ENCODE measurements at regions not wholly inside any gene's neighbourhood (a gene's known extent, or its start where the extent isn't known, plus 50 kb on each side); places are given as distances from the start of the nearest gene placed in this dataset.
A peak's percentile ranks its signal among the peaks of the same experiment; 100 is the strongest.

DNA sequence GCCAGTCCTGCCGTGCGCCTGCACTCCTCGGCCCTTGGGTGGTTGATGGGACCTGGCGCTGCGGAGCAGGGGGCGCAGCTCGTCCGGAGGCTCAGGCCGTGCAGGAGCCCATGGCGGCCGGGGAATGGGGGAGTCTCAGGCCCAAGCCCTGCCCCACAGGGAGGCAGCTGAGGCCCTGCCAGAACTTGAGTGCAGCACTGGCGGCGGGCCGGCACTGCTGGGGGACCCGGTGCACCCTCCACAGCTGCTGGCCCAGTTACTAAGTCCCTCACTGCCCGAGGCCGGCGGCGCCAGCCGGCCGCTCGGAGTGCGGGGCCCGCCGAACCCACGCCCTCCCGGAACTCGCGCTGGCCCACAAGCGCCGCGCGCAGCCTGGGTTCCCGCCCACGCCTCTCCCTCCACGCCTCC is 190.9 kb upstream of the MME start:
- no peak for DNase-seq (ENCODE audit: low read depth)
- TF ChIP-seq, protein P1, sequence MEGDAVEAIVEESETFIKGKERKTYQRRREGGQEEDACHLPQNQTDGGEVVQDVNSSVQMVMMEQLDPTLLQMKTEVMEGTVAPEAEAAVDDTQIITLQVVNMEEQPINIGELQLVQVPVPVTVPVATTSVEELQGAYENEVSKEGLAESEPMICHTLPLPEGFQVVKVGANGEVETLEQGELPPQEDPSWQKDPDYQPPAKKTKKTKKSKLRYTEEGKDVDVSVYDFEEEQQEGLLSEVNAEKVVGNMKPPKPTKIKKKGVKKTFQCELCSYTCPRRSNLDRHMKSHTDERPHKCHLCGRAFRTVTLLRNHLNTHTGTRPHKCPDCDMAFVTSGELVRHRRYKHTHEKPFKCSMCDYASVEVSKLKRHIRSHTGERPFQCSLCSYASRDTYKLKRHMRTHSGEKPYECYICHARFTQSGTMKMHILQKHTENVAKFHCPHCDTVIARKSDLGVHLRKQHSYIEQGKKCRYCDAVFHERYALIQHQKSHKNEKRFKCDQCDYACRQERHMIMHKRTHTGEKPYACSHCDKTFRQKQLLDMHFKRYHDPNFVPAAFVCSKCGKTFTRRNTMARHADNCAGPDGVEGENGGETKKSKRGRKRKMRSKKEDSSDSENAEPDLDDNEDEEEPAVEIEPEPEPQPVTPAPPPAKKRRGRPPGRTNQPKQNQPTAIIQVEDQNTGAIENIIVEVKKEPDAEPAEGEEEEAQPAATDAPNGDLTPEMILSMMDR (IDR thresholded peaks at IDR 0.05; ENCODE audit: control insufficient read depth, insufficient read depth, low read depth, low read length, missing control alignments): no peak
- no peak overlapping the region for H3K4me3 ChIP-seq (ENCODE audit: control insufficient read depth, low read depth, low read length)

DNA sequence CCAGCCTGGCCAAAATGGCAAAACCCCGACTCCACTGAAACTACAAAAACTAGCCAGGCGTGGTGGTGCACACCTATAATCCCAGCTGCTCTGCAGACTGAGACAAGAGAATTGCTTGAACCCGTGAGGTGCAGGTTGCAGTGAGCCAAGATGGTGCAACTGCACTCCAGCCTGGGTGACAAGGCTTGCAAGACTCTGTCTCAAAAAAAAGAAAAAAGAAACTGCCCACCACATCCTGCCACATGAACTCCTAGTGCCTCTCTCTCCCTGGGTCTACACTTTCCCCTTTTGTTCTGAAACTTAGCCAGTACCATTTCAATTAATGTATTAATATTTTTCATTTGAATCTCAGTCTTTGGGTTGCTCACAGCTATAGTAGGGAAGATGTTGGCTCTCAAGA is 192.2 kb upstream of the MME start:
- no peak overlapping the region for H3K4me3 ChIP-seq (ENCODE audit: control insufficient read depth, low read depth, low read length)
- TF ChIP-seq, protein P1 (IDR thresholded peaks at IDR 0.05; ENCODE audit: control insufficient read depth, insufficient read depth, low read depth, low read length, missing control alignments): no peak
- DNase-seq (ENCODE audit: low read depth): no peak

DNA sequence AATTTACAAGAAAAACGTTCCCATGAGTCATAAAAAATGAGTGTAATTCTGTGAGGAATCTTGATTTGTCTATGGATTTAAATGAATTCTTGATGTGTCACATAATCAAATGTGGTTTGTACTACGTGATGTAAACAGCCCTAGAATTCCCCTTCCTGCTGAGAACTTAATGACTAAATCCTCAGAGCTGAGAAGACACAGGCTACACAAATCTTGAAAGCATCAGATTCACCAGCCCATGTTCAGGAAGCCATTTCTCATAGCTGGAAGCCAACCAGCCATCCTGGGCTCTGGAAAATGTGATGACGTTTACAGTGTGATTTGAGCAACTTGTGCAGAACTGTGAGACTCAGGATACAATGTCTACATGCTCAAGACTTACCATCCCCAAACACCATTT is 193.7 kb upstream of the MME start:
- DNase-seq (ENCODE audit: low read depth): peak; percentile 100
- no peak overlapping the region for H3K4me3 ChIP-seq (ENCODE audit: control insufficient read depth, low read depth, low read length)

DNA sequence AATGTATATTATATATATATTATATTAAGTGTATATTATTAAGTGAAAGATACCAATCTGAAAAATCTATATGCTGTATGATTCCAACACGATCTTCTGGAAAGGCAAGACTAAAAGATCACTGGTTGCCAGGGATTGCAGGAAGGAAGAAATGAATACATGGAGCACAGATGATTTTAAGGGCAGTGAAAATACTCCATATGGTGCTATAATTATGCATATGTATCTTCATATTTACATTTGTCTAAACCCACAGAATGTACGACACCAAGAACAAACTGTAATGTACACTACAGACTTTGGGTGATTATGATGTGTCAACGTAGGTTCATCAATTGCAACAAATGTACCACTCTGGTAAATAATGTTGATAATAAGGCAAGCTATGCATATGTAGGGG is 194.7 kb upstream of the MME start:
- no peak for DNase-seq (ENCODE audit: low read depth)
- TF ChIP-seq, protein P1 (IDR thresholded peaks at IDR 0.05; ENCODE audit: control insufficient read depth, insufficient read depth, low read depth, low read length, missing control alignments): no peak
- no peak overlapping the region for H3K4me3 ChIP-seq (ENCODE audit: control insufficient read depth, low read depth, low read length)

More for the DNA sequence above, 193.7 kb upstream of the MME start:
- TF ChIP-seq, protein P1 (IDR thresholded peaks at IDR 0.05; ENCODE audit: control insufficient read depth, insufficient read depth, low read depth, low read length, missing control alignments): no peak

DNA sequence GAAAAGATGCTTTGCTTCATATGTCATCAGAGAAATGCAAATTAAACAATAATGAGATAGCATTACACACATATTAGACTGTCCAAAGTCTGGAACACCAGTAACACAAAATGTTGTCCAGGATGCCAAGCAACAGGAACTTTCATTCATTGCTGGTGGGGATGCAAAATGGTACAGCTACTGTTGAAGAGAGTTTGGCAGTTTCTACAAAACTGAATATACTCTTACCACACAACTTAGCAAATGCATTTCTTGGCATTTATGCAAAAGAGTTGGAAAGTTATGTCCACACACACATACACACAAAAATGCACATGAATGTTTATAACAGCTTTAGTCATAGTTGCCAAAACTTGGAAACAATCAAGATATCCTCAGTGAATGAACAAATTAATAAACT is 195.2 kb upstream of the MME start:
- TF ChIP-seq, protein P1 (IDR thresholded peaks at IDR 0.05; ENCODE audit: control insufficient read depth, insufficient read depth, low read depth, low read length, missing control alignments): no peak
- no peak overlapping the region for H3K4me3 ChIP-seq (ENCODE audit: control insufficient read depth, low read depth, low read length)
- peak; percentile 31 for DNase-seq (ENCODE audit: low read depth)

DNA sequence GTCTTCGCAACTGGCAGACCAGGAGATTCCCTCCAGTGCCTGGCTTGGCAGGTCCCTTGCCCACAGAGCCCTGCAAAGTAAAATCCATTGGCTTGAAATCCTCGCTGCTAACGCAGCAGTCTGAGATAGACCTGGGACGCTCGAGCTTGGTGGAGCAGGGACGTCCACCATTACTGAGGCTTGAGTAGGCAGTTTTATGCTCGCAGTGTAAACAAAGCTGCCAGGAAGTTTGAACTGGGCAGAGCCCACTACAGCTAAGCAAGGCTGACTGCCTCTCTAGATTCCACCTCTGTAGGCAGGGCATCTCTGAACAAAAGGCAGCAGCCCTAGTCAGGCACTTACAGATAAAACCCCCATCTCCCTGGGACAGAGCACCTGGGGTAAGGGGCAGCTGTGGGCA is 205.0 kb upstream of the MME start:
- no peak overlapping the region for H3K4me3 ChIP-seq (ENCODE audit: control insufficient read depth, low read depth, low read length)
- DNase-seq (ENCODE audit: low read depth): no peak
- TF ChIP-seq, protein P1 (IDR thresholded peaks at IDR 0.05; ENCODE audit: control insufficient read depth, insufficient read depth, low read depth, low read length, missing control alignments): no peak

DNA sequence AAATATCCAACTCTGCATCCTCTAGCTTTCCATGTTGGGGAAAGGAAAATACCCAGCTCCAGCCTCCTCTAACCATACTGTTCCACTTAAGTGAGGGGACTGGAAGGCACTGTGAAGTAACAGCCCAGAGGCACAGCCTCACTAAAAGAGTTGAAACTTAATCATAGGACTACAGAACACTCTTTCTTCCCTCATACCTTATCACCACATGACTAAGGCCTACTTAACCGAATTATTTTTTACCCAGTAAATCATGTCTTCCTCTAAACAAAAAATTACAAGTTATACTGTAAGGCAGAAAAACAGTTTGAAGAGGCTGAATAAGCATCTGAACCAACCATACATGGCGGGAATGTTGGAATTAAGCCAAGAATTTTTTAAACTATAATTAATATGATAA is 207.4 kb upstream of the MME start:
- TF ChIP-seq, protein P1 (IDR thresholded peaks at IDR 0.05; ENCODE audit: control insufficient read depth, insufficient read depth, low read depth, low read length, missing control alignments): no peak
- no peak for DNase-seq (ENCODE audit: low read depth)
- H3K4me3 ChIP-seq (ENCODE audit: control insufficient read depth, low read depth, low read length): no peak overlapping the region

All from AG09309 (cell line).